Caki2 (cell line): ENCODE measurements at regions not wholly inside any gene's neighbourhood (a gene's known extent, or its start where the extent isn't known, plus 50 kb on each side); places are given as distances from the start of the nearest gene placed in this dataset.

ENCODE experiments used
- DNase-seq: peaks from one replicate; pipeline ENCODE4 v3.0.0-alpha.2; 2015; ENCODE audit warnings: low read depth
- in situ Hi-C: cut with HindIII; loops from 2 replicates; pipeline ENCODE4 v1.10.0; 2016; ENCODE audit warnings: low sequenced_read_pairs, low pct_unique_long_range_greater_than_20kb, mixed read lengths

GRCh38 chr6:106035655-106036054 lies 50.5 kb upstream of the PRDM1 start:
- in situ Hi-C loops = no loop called here
- no peak for DNase-seq

GRCh38 chr6:106033806-106034205 lies 52.3 kb upstream of the PRDM1 start:
- in situ Hi-C loops = no loop called here
- DNase-seq = no peak

GRCh38 chr6:106027758-106028157 lies 58.4 kb upstream of the PRDM1 start:
- no peak for DNase-seq
- in situ Hi-C loops = no loop called here

- in situ Hi-C loops = no loop called here
- no peak for DNase-seq
These were observed 59.1 kb upstream of the PRDM1 start for GRCh38 chr6:106026748-106027715.

GRCh38 chr6:106025655-106026054 lies 60.5 kb upstream of the PRDM1 start:
- no peak for DNase-seq
- in situ Hi-C loops = no loop called here

- in situ Hi-C loops = no loop called here
These were observed 63.3 kb upstream of the PRDM1 start for GRCh38 chr6:106022801-106023200.

GRCh38 chr6:106017454-106017853 lies 68.7 kb upstream of the PRDM1 start:
- in situ Hi-C loops = no loop called here
- no peak for DNase-seq

More at GRCh38 chr6:106022801-106023200, 63.3 kb upstream of the PRDM1 start:
- DNase-seq = no peak

- no peak for DNase-seq
- in situ Hi-C loops = no loop called here
These were observed 71.2 kb upstream of the PRDM1 start for GRCh38 chr6:106014955-106015354.

GRCh38 chr6:106011476-106011875 lies 74.7 kb upstream of the PRDM1 start:
- in situ Hi-C loops = no loop called here
- no peak for DNase-seq

GRCh38 chr6:106005954-106006353 lies 80.2 kb upstream of the PRDM1 start:
- DNase-seq = no peak
- in situ Hi-C loops = no loop called here

GRCh38 chr6:106005013-106005412 lies 81.1 kb upstream of the PRDM1 start:
- in situ Hi-C loops = no loop called here
- DNase-seq = no peak

GRCh38 chr6:106003268-106003987 lies 82.7 kb upstream of the PRDM1 start:
- in situ Hi-C loops = no loop called here
- DNase-seq = no peak

GRCh38 chr6:106002005-106002404 lies 84.1 kb upstream of the PRDM1 start:
- DNase-seq = no peak
- in situ Hi-C loops = no loop called here

- in situ Hi-C loops = no loop called here
These were observed 85.2 kb upstream of the PRDM1 start for GRCh38 chr6:106000935-106001334.

GRCh38 chr6:105997482-105997881 lies 88.7 kb upstream of the PRDM1 start:
- DNase-seq = no peak
- in situ Hi-C loops = no loop called here

More at GRCh38 chr6:106000935-106001334, 85.2 kb upstream of the PRDM1 start:
- no peak for DNase-seq

- DNase-seq = no peak
- in situ Hi-C loops = no loop called here
These were observed 90.7 kb upstream of the PRDM1 start for GRCh38 chr6:105995391-105995865.

- in situ Hi-C loops = no loop called here
- DNase-seq = no peak
These were observed 91.3 kb upstream of the PRDM1 start for GRCh38 chr6:105994591-105995390.

GRCh38 chr6:105994118-105994590 lies 92.0 kb upstream of the PRDM1 start:
- in situ Hi-C loops = no loop called here
- DNase-seq = no peak
